Epithelial cell of proximal tubule (primary cell): ENCODE measurements at regions not wholly inside any gene's neighbourhood (a gene's known extent, or its start where the extent isn't known, plus 50 kb on each side); places are given as distances from the start of the nearest gene placed in this dataset.

Source experiments
- DNase-seq: peaks from one replicate; pipeline ENCODE4 v3.0.0-alpha.2; 2011; ENCODE audit warnings: low read depth
- H3K4me3 ChIP-seq: 2 replicates; pipeline ENCODE4 v1.5.1; 2011; ENCODE audit warnings: low read depth, mild to moderate bottlenecking, low read length
- TF ChIP-seq, protein P1 (sequence below): conservative IDR thresholded peaks from 2 replicates; pipeline ENCODE4 v1.5.1; 2012; ENCODE audit warnings: low read depth, mild to moderate bottlenecking, low read length

DNA sequence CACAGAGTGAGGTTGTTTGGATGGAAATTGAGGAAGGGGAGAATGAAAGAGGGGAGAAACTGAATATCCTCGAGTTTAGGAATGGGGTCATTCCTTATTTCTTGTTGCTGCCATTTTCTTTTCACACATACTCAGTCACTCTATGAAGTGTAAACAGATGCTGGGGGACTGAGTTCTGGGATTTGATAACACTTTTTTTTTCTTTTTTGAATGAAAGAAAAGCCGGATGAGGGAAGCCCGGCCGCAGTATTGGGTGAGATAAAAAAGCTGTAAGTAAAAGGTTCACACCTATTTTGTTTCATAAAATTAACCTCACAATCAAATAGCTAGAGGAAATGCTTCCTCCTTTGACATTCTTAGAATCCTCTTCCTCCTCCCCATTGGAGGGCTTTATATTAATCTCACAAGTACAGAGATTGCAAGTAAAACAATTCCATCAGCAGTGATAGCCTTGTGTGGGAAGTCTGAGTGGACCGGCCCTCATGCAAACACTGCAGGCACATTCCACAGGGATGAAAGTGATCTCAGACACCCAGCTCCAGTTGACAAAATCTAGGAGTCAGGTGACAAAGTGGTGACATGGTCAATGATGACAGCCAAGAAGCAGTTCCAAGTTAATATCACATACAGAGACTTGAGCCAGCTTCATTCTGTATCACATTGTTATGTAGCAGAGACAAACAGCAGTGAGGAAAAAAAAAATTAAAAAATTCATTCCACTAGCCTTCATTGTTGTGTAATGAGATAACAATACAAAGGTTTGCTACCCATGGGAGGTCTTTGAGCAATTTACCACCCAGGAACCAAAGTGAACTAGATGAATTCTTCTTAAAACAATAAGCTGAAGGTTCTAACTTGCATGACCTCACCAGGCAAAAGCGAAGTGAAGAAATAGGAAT, 391.1 kb upstream of the HSF2 start:
- DNase-seq, result no peak
- no peak overlapping the region for H3K4me3 ChIP-seq
- TF ChIP-seq, protein P1, sequence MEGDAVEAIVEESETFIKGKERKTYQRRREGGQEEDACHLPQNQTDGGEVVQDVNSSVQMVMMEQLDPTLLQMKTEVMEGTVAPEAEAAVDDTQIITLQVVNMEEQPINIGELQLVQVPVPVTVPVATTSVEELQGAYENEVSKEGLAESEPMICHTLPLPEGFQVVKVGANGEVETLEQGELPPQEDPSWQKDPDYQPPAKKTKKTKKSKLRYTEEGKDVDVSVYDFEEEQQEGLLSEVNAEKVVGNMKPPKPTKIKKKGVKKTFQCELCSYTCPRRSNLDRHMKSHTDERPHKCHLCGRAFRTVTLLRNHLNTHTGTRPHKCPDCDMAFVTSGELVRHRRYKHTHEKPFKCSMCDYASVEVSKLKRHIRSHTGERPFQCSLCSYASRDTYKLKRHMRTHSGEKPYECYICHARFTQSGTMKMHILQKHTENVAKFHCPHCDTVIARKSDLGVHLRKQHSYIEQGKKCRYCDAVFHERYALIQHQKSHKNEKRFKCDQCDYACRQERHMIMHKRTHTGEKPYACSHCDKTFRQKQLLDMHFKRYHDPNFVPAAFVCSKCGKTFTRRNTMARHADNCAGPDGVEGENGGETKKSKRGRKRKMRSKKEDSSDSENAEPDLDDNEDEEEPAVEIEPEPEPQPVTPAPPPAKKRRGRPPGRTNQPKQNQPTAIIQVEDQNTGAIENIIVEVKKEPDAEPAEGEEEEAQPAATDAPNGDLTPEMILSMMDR, result no peak

DNA sequence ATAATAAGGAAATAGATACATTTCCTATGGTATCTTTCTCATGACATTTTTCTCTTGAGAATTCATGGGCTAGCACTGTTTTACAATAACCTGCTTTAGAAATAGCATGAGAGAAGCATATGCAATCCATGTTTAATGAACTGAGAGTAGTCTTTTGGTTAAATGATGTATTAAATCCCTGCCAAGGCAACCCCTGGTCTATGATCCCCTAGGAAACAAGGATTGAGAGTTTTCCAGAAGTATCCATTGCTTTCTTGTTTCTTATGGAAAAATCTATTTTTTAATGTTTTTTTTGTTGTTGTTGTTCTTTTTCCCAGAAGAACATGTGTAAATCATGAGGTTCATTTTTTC, 390.5 kb upstream of the HSF2 start:
- no peak overlapping the region for H3K4me3 ChIP-seq
- DNase-seq, result no peak
- TF ChIP-seq, protein P1, result no peak

DNA sequence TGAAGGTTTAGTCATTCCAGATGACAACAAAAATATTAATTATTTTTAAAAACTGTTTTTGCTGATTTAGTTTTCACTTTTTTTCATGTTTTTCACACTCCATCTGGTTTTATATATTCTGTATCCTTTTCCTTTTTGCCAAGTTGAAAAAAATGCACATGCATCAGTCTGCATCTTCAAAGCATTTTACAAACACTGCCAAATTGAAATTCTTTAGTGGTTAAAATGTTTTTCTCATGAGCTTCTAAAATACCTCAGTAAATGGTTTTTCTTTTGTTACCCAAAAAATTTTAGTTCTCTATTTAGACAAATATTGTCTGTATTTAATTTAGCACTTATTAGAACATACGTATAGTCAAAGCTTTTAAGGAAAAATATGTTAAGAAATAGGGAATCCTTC, 386.9 kb upstream of the HSF2 start:
- TF ChIP-seq, protein P1, result no peak
- DNase-seq, result no peak
- no peak overlapping the region for H3K4me3 ChIP-seq

DNA sequence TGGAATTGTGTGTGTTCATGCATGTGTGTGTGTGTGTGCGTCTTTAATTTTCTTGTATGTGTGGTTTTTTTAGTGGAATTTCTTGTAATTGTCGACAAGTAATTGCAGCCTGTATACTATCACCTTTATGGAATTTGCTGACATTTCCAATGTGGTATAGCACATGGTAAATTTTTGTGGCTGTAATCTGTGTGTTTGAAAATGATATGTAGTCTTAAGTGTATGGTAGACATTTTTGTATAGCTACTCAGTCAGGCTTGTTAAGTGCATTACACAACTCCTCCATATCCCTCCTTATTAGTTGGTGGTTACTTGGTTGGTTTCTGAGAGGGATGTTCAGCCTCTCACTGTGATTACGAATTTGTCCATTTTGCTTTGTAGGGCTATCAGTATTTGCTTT, 384.5 kb upstream of the HSF2 start:
- no peak for DNase-seq
- no peak overlapping the region for H3K4me3 ChIP-seq
- TF ChIP-seq, protein P1, result no peak

DNA sequence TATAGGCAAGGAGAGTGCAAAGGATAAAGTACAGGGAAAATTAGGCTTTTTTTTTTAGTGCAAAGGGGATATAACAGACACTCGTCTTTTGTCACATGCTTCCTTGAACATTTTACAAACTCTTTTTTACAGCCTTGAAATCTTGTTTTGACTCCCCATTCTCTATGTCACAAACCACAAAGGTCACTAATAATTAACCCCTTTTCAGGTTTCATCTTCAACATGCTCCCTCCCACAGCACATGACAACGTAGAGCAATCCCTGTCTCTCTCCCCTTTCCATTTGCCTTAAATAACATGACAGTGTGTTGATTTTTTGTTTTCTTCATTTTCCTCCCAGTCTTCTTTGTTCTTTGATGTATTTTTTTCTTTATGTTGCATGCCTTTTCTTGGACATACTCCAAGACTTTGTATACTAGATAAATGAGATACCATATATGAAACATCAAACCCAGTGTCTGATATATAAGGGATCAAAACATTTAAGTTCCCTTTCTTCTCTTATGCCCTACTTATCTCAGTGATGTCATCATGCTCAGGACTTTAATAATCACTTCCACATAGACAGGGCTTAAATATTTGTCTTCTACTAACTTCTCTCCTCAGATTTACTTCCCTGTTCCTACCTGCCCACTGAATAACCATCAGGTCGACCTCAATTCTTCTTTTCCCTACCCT, 378.7 kb upstream of the HSF2 start:
- no peak overlapping the region for H3K4me3 ChIP-seq
- DNase-seq, result no peak
- TF ChIP-seq, protein P1, result no peak

DNA sequence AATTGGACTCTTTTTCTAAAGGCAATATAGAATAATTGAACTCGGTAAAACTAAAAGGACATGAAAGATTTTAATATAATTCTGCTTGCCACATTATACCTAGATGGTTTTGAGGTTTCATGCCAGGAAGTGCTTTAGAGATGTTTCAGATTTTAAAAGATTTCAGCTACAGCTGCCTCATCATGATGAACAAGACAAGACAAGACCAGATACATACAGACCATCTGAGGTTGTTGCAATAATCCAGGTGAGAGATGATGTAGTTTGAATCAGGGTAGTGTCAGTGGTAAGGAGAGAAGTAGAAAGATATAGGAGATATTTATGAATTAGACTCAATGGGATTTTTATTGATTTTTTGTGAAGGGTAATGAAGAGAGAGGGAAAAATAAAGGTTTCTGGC, 374.3 kb upstream of the HSF2 start:
- no peak overlapping the region for H3K4me3 ChIP-seq
- DNase-seq, result no peak
- TF ChIP-seq, protein P1, result no peak
